A673 (cell line): ENCODE measurements at regions not wholly inside any gene's neighbourhood (a gene's known extent, or its start where the extent isn't known, plus 50 kb on each side); places are given as distances from the start of the nearest gene placed in this dataset.

Source experiments
- EZH2 ChIP-seq: fragments of 200-600 bp; sonication (generic); IDR thresholded peaks from 2 replicates; pipeline ENCODE4 v1.6.1; 2017; ENCODE audit warnings: borderline replicate concordance, low read depth, mild to moderate bottlenecking, mixed read lengths, antibody characterized with exemption, low read length; ENCODE audit not compliant: poor library complexity, severe bottlenecking
- TF ChIP-seq, protein P1 (sequence below): fragments of 300-800, 200-600 bp; sonication (generic); conservative IDR thresholded peaks from 2 replicates; pipeline ENCODE4 v1.5.1; 2017; ENCODE audit warnings: low read depth, mild to moderate bottlenecking, antibody characterized with exemption, low read length, moderate library complexity, mixed read lengths

DNA sequence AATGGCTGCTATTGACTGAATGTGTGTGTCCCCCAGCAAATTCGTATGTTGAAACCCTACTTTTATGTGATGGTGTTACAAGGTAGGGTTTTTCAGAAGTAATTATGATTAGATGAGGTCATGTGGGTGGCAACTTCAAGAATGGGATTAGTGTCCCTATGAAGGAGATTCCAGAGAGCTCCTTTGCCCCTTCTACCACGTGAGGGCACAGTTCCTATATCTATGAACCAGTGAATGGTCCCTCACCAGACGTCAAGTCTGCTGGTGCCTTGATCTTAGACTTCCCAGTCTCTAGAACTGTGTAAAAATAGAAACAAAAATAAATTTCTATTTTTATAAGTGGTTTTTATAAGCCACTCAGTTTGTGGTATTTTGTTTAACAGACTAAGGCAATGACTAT, 1137.6 kb upstream of the IGFBP7 start:
- no peak for TF ChIP-seq EZH2
- TF ChIP-seq, protein P1, sequence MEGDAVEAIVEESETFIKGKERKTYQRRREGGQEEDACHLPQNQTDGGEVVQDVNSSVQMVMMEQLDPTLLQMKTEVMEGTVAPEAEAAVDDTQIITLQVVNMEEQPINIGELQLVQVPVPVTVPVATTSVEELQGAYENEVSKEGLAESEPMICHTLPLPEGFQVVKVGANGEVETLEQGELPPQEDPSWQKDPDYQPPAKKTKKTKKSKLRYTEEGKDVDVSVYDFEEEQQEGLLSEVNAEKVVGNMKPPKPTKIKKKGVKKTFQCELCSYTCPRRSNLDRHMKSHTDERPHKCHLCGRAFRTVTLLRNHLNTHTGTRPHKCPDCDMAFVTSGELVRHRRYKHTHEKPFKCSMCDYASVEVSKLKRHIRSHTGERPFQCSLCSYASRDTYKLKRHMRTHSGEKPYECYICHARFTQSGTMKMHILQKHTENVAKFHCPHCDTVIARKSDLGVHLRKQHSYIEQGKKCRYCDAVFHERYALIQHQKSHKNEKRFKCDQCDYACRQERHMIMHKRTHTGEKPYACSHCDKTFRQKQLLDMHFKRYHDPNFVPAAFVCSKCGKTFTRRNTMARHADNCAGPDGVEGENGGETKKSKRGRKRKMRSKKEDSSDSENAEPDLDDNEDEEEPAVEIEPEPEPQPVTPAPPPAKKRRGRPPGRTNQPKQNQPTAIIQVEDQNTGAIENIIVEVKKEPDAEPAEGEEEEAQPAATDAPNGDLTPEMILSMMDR = no peak
